Testis (tissue), 2 donors: ENCODE measurements at regions not wholly inside any gene's neighbourhood (a gene's known extent, or its start where the extent isn't known, plus 50 kb on each side); places are given as distances from the start of the nearest gene placed in this dataset.
"Not testable (repeated sequence)": the region's sequence is repeated elsewhere in the genome, so short reads cannot be mapped to it uniquely, and the experiment has no call there.

Experiments used
- DNase-seq: peaks from one replicate; pipeline ENCODE4 v3.0.0-alpha.2; 2019
- H3K27ac ChIP-seq, 2 donors: fragments of 200-600 bp; sonication (generic); one replicate each; pipeline ENCODE4 v1.5.1; 2019
- H3K27me3 ChIP-seq: fragments of 200-600 bp; sonication (generic); one replicate; pipeline ENCODE4 v1.5.1; 2019
- H3K36me3 ChIP-seq: fragments of 200-600 bp; sonication (generic); one replicate; pipeline ENCODE4 v1.5.1; 2017; ENCODE audit warnings: low read depth; ENCODE audit errors: missing control alignments
- H3K4me1 ChIP-seq: fragments of 200-600 bp; sonication (generic); one replicate; pipeline ENCODE4 v1.5.1; 2019
- H3K4me3 ChIP-seq, 2 donors: fragments of 200-600 bp; sonication (generic); one replicate each; pipeline ENCODE4 v1.5.1; 2017 to 2019
- H3K9me3 ChIP-seq: fragments of 200-600 bp; sonication (generic); one replicate; pipeline ENCODE4 v1.5.1; 2017
- CTCF ChIP-seq, 3 experiments: fragments of 450-650 bp in 2 of 3; fragments of 200-600 bp in 1 of 3; sonication (generic) in 1 of 3; IDR thresholded peaks; one replicate each; pipeline ENCODE4 v1.5.1; 2016 to 2019; ENCODE audit warnings: antibody characterized with exemption in 3 of 3, mild to moderate bottlenecking in 2 of 3, moderate library complexity in 1 of 3
- POLR2A ChIP-seq: fragments of 450-650 bp; IDR thresholded peaks from one replicate; pipeline ENCODE4 v1.6.1; 2017; ENCODE audit warnings: antibody characterized with exemption, mild to moderate bottlenecking, moderate library complexity
- WGBS, 2 donors: methylation state at CpG; one replicate each; pipeline ENCODE4 v1.1.5; 2018; 5-methylcytosine and 5-hydroxymethylcytosine counted together
- intact Hi-C: fragments of 100-400 bp; cut with DNase I; formaldehyde crosslinking; loops from one replicate; pipeline ENCODE4 v1.15.1; 2023; ENCODE audit warnings: low total_unique reads

DNA sequence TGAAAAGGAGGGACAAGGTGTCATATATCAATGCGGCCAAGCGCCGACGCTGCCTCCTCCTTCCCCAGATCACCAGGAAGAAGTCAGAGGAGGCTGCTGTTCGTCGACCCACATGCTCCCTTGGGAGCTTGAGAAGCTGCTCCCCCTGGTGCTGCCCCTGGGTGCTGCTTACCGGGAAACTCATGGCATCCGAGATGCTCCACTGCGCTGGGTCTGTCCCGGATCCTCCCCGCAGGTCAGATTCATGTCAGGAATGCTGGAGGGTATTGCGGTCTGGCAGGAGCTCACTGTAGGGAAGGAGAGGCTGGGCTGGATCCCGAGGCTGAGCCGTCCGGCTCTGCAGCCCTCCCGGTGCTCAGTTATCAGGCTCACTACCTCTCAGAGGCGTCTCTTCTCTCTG, 123.7 kb upstream of the FAM20C start:
- H3K27ac ChIP-seq, result no peak overlapping the region
- 90 to 92% methylated on average over 14 to 17 of the region's 17 CpGs for WGBS, 2 donors
- H3K9me3 ChIP-seq, result no peaks in the 10 kb centered on the region
- intact Hi-C loops, result no loop called here
- no peaks in the 10 kb centered on the region for H3K36me3 ChIP-seq
- DNase-seq, result no peak
- TF ChIP-seq CTCF (IDR thresholded peaks at IDR 0.05), result no peak
- TF ChIP-seq POLR2A, result no peak
- H3K4me1 ChIP-seq, result peaks cover 4% of the 10 kb centered on the region
- no peak overlapping the region for H3K4me3 ChIP-seq
- H3K27me3 ChIP-seq, result no peaks in the 10 kb centered on the region

DNA sequence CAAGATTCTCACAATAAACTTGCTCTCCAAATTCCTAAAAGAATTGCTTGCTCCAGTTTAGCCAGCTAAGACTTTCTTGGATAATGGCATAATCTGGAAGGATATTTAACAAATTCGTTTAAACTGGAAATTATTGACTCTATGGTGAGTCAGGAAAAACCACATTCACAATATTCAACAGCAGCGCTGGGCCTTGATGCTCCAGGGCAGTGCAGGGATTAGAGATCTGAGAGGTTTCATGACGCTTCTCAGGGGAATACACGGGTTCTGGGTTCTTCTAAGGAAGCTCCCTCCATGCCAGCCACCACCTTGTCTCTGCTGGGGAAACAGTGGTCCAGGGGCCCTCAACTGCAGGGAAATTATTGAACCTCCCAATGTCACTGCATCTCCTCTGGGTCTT, 123.3 kb upstream of the FAM20C start:
- H3K27me3 ChIP-seq, H3K27ac ChIP-seq, H3K4me3 ChIP-seq, H3K9me3 ChIP-seq, H3K36me3 ChIP-seq, H3K4me1 ChIP-seq, DNase-seq, intact Hi-C loops: not testable (repeated sequence)
- WGBS, 2 donors, result no CpG with 5 or more reads among the region's 4 CpGs

GRCh38 chr7:69499-70123, 122.8 kb upstream of the FAM20C start:
- H3K27ac ChIP-seq, DNase-seq, intact Hi-C loops, H3K4me3 ChIP-seq, H3K36me3 ChIP-seq, H3K9me3 ChIP-seq, H3K27me3 ChIP-seq, H3K4me1 ChIP-seq: not testable (repeated sequence)
- 83% methylated on average over 8 to 9 of the region's 11 CpGs for WGBS, 2 donors

GRCh38 chr7:70207-70606, 122.2 kb upstream of the FAM20C start:
- WGBS, 2 donors, result 51 to 72% methylated on average over 3 of the region's 4 CpGs
- H3K9me3 ChIP-seq, DNase-seq, H3K27me3 ChIP-seq, H3K4me1 ChIP-seq, H3K36me3 ChIP-seq, H3K4me3 ChIP-seq, intact Hi-C loops, H3K27ac ChIP-seq: not testable (repeated sequence)

DNA sequence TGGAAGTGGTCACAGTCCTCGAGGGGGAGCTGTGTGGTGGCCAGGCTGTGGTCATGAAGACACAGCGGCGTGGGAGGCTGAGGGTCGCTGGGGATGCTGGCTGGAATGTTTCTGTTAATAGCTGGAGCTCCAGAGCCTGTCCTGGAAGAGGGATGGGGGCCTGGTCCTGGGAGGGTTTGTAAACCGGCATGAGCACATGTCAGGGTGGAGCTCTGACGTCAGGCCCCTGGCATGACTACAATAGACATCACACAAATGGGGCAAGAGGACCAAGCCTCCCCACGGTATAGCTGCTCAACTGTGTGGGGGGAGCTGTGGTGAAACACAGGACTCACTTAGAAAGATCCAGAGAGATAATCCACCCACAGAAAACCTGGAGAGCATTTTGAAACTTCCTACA, 121.4 kb upstream of the FAM20C start:
- H3K9me3 ChIP-seq, intact Hi-C loops, H3K4me1 ChIP-seq, H3K36me3 ChIP-seq, DNase-seq, H3K27ac ChIP-seq, H3K27me3 ChIP-seq, H3K4me3 ChIP-seq: not testable (repeated sequence)
- 55 to 64% methylated on average over 4 to 7 of the region's 7 CpGs for WGBS, 2 donors

DNA sequence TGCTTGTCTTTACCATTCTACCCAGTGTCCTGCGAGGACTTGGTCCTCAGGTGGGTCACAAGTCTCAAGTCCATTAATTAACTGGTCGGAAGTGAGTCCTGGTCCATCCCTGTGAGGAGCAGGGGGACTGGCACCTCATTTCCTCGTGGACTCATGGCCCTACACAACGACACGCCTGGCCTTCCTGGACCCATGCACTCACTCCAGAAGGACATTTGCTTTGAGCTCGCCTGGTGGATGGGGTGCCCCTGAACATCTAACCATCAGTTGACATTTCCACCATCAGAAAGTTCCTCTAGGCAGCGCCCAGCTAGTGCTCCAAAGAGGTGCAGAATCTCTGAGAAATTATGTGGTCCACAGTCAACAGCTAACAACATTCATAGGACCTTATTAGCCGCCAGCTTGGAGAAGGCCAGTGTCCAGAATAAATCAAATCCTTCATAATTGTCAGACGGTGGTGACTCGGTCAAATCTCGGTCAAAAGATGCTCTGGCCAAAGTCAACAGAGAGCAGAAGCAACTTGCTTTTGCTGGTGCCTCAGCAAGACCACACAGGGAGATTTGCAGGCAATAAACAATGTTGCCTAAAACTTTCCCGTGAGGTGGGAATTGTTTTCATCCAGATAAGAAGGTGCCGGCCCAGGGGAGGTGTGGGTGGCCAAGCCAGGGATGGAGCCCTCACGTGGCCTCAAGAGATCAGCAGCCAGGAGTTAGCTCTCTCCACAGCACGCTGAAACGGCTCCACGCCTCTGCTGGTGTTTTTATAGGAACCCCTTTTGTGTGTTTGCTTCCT, 119.9 kb upstream of the FAM20C start:
- H3K4me1 ChIP-seq, intact Hi-C loops, H3K36me3 ChIP-seq, H3K27me3 ChIP-seq, H3K9me3 ChIP-seq, H3K4me3 ChIP-seq, H3K27ac ChIP-seq: not testable (repeated sequence)
- 62 to 68% methylated on average over 11 to 17 of the region's 17 CpGs for WGBS, 2 donors
- DNase-seq, result peak; percentile 60

GRCh38 chr7:73058-73331, 119.4 kb upstream of the FAM20C start:
- H3K27me3 ChIP-seq, DNase-seq, H3K4me1 ChIP-seq, H3K36me3 ChIP-seq, H3K4me3 ChIP-seq, intact Hi-C loops, H3K9me3 ChIP-seq, H3K27ac ChIP-seq: not testable (repeated sequence)
- WGBS, 2 donors, result no CpG with 5 or more reads among the region's 5 CpGs

- DNase-seq, H3K27ac ChIP-seq, H3K36me3 ChIP-seq, intact Hi-C loops, H3K9me3 ChIP-seq, H3K4me1 ChIP-seq, H3K27me3 ChIP-seq, H3K4me3 ChIP-seq: not testable (repeated sequence)
- 55% methylated on average over 3 to 4 of the region's 4 CpGs for WGBS, 2 donors
Measured at GRCh38 chr7:74008-74540, 118.3 kb upstream of the FAM20C start.

- intact Hi-C loops, H3K4me3 ChIP-seq, H3K9me3 ChIP-seq, H3K36me3 ChIP-seq, H3K4me1 ChIP-seq, H3K27ac ChIP-seq, H3K27me3 ChIP-seq: not testable (repeated sequence)
- WGBS, 2 donors, result 65 to 82% methylated on average over 6 to 13 of the region's 13 CpGs
- DNase-seq, result peak; percentile 16
Measured at GRCh38 chr7:75511-75910, 116.9 kb upstream of the FAM20C start.

DNA sequence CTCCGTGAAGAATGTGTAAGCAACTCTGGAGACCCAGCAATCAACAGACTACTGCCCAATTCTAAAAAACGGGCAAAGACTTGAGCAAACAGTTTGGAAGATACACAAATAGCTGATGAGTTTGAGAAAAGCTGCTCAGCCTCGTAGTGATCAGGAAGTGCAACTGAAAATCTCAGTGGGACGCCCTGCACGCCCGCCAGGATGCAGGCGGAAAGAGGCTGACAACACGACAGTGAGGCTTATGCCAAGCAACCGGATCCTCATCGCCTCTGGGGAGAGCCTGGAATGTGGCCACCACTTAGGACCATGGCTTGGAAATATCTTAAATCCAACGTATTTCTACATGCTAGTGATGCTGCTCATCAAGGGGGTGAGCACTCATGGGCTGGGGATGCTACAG, 116.2 kb upstream of the FAM20C start:
- H3K36me3 ChIP-seq, H3K27ac ChIP-seq, H3K9me3 ChIP-seq, H3K27me3 ChIP-seq, DNase-seq, H3K4me1 ChIP-seq, intact Hi-C loops, H3K4me3 ChIP-seq: not testable (repeated sequence)
- no CpG with 5 or more reads among the region's 11 CpGs for WGBS, 2 donors

DNA sequence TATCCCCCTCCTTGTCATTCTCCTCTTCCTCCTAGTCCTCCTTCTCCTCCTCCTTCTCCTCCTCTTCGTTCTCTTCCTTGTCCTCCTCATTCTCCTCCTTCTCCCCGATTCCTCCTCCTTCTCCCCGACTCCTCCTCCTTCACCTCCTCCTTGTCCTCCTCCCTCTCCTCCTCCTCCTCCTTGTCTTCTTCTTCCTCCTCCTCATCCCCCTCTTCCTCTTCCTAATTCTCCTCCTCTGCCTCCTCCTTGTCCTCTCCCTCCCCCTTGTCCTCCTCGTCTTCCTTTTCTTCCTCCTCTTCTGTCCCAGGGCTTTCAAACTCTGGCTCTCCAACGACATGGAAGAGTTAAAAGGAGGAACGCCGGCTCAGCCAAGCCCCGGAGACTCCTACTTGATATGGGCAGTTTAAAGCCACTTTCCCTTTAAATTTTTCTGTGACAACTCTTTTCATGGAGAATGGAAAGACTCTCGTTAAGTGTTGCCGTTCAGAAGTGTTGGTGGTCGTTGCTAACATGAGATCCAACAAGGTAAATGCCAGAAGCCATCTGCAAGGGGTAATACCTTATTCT, 115.5 kb upstream of the FAM20C start:
- H3K27ac ChIP-seq, H3K36me3 ChIP-seq, H3K9me3 ChIP-seq, H3K4me1 ChIP-seq, H3K27me3 ChIP-seq, intact Hi-C loops, H3K4me3 ChIP-seq: not testable (repeated sequence)
- 40 to 51% methylated on average over 7 to 8 of the region's 11 CpGs for WGBS, 2 donors
- peak; percentile 14 for DNase-seq
